Skeletal muscle tissue (tissue), 3 donors: ENCODE measurements at regions not wholly inside any gene's neighbourhood (a gene's known extent, or its start where the extent isn't known, plus 50 kb on each side); places are given as distances from the start of the nearest gene placed in this dataset.

Experiments
- H3K27ac ChIP-seq: one replicate; pipeline ENCODE4 v1.7.0; 2013; ENCODE audit warnings: mild to moderate bottlenecking, low read depth, low read length, inconsistent platforms
- H3K27me3 ChIP-seq, 3 donors: one replicate each; pipeline ENCODE4 v1.7.0; 2013; ENCODE audit warnings: low read length in 3 of 3; ENCODE audit not compliant: control insufficient read depth in 3 of 3, insufficient read depth in 3 of 3
- H3K36me3 ChIP-seq, 3 donors: one replicate each; pipeline ENCODE4 v1.7.0; 2013; ENCODE audit warnings: low read length in 3 of 3; ENCODE audit not compliant: control insufficient read depth in 3 of 3, insufficient read depth in 3 of 3
- H3K4me1 ChIP-seq, 3 donors: one replicate each; pipeline ENCODE4 v1.7.0; 2013; ENCODE audit warnings: low read length in 3 of 3, mild to moderate bottlenecking in 3 of 3; ENCODE audit not compliant: control insufficient read depth in 3 of 3, insufficient read depth in 3 of 3
- H3K4me3 ChIP-seq, 3 donors: one replicate each; pipeline ENCODE4 v1.7.0; 2013; ENCODE audit warnings: low read length in 3 of 3
- H3K9ac ChIP-seq, 3 donors: one replicate each; pipeline ENCODE4 v1.7.0; 2013; ENCODE audit warnings: low read length in 3 of 3, mild to moderate bottlenecking in 3 of 3, moderate library complexity in 2 of 3, low read depth in 1 of 3
- H3K9me3 ChIP-seq, 3 donors: one replicate each; pipeline ENCODE4 v1.7.0; 2013; ENCODE audit warnings: low read length in 3 of 3; ENCODE audit not compliant: control insufficient read depth in 3 of 3
- donor health status: Osteomylitis.

- Histone ChIP-seq H3K4me3 (no peak overlapping the region), H3K4me1 (no peaks in the 10 kb centered on the region), H3K27ac (no peak overlapping the region), H3K9ac (no peak overlapping the region), H3K9me3 (no peaks in the 10 kb centered on the region), H3K27me3 (no peaks in the 10 kb centered on the region), H3K36me3 (no peaks in the 10 kb centered on the region)
These were observed 264.4 kb upstream of the NR2F2 start for GRCh38 chr15:96066126-96066525.

DNA sequence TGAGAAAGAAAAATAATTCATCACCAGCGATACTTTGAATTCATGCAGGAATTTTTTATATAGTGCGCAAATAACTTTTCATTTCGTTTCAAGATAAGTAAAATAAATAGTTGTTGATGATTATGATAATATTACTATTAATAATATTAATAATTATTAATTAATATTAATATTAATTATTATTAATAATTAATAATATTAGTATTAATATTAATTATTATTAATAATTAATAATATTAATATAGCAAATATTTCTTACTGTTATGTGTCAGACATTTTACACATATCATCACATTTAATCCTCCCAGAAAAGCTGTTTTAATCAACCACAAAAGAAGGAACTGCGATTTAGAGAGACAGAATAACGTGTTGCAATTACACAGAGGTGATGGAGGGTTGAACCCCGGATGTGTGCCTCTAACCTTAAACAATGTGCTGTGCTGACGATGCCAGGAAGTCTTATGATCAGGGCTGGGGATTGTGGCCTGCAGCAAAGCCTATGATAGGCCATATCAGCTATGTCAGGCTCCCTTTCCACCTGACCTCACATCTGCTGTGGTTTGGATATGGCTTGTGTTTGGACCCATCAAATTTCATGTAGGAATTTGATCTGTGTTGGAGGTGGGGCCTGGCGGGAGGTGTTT, 263.5 kb upstream of the NR2F2 start:
- H3K36me3 ChIP-seq = no peaks in the 10 kb centered on the region
- H3K9ac ChIP-seq = no peak overlapping the region
- H3K4me3 ChIP-seq = no peak overlapping the region
- no peaks in the 10 kb centered on the region for H3K27me3 ChIP-seq
- no peak overlapping the region for H3K27ac ChIP-seq
- no peaks in the 10 kb centered on the region for H3K4me1 ChIP-seq
- H3K9me3 ChIP-seq = no peaks in the 10 kb centered on the region

DNA sequence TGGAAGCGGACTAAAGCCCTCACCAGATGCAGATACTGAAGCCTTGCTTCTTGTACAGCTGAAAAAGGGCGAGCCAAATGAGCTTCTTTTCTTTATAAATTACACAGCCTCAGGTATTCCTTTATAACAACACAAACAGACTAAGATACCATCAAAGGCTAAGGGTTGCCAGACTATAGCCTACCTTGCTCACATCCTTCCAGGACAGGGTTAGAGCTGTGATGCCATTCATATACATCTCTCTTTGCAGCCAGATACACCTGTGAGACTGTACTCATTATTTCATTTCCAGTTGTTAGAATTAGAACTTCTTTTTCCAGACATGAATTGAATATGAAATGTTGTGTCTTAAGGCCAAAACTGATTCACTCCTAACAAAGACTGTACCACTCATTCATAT, 262.8 kb upstream of the NR2F2 start:
- H3K36me3 ChIP-seq = no peaks in the 10 kb centered on the region
- no peaks in the 10 kb centered on the region for H3K9me3 ChIP-seq
- no peak overlapping the region for H3K4me3 ChIP-seq
- no peaks in the 10 kb centered on the region for H3K4me1 ChIP-seq
- no peak overlapping the region for H3K9ac ChIP-seq
- H3K27ac ChIP-seq = no peak overlapping the region
- no peaks in the 10 kb centered on the region for H3K27me3 ChIP-seq

GRCh38 chr15:96068897-96069296, 261.6 kb upstream of the NR2F2 start:
- H3K9ac ChIP-seq = no peak overlapping the region
- H3K27me3 ChIP-seq = no peaks in the 10 kb centered on the region
- no peaks in the 10 kb centered on the region for H3K4me1 ChIP-seq
- H3K36me3 ChIP-seq = no peaks in the 10 kb centered on the region
- H3K4me3 ChIP-seq = no peak overlapping the region
- no peaks in the 10 kb centered on the region for H3K9me3 ChIP-seq
- H3K27ac ChIP-seq = no peak overlapping the region

GRCh38 chr15:96070636-96071035, 259.9 kb upstream of the NR2F2 start:
- Histone ChIP-seq H3K9me3 (no peaks in the 10 kb centered on the region), H3K27me3 (no peaks in the 10 kb centered on the region), H3K36me3 (no peaks in the 10 kb centered on the region), H3K9ac (no peak overlapping the region), H3K27ac (no peak overlapping the region), H3K4me1 (no peaks in the 10 kb centered on the region), H3K4me3 (no peak overlapping the region)

DNA sequence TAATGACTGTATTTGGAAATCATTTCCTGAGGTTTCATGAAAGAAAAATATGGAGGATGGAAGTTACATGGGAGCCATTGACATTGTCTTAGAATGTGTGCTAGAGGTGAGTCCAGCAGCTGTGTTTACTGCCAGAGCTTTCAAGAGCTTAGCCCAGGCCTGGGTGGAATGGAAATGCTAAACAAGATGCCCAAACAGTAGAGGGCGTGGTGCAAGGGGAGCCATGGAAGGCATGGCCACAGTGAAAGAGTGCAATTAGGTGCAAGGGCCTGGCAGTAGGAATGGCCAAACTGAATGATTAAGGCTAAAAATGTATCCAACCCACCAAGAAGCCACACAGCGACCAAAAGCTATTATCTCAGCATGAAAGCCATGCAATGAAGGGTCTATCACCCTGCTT, 257.7 kb upstream of the NR2F2 start:
- H3K4me1 ChIP-seq = no peaks in the 10 kb centered on the region
- no peak overlapping the region for H3K9ac ChIP-seq
- no peak overlapping the region for H3K27ac ChIP-seq
- H3K4me3 ChIP-seq = no peak overlapping the region
- no peaks in the 10 kb centered on the region for H3K36me3 ChIP-seq
- H3K27me3 ChIP-seq = no peaks in the 10 kb centered on the region
- no peaks in the 10 kb centered on the region for H3K9me3 ChIP-seq

DNA sequence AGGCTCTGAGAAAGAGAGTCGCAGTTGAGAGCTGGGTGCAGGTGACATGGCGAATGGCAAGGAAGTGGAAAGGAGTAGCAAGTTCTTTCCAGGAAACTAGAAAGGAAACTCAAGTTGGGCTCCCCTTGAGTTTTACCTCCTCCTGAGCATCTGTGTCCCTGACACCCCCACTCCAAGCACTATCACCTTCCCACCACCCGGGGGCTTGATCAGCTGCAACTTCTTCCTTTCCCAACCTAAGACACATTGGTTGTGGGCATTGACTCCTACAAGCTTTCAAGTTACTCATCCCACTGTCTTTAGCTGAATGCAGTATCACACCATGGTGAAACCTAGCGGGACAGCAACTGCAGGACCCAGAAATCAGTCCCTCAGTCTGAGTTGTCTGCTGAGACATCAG, 256.6 kb upstream of the NR2F2 start:
- Histone ChIP-seq H3K27ac (no peak overlapping the region), H3K36me3 (no peaks in the 10 kb centered on the region), H3K4me1 (no peaks in the 10 kb centered on the region), H3K4me3 (no peak overlapping the region), H3K27me3 (no peaks in the 10 kb centered on the region), H3K9me3 (no peaks in the 10 kb centered on the region), H3K9ac (no peak overlapping the region)

GRCh38 chr15:96075895-96076294, 254.6 kb upstream of the NR2F2 start:
- Histone ChIP-seq H3K36me3 (no peaks in the 10 kb centered on the region), H3K9ac (no peak overlapping the region), H3K9me3 (no peaks in the 10 kb centered on the region), H3K4me1 (no peaks in the 10 kb centered on the region), H3K4me3 (no peak overlapping the region), H3K27me3 (no peaks in the 10 kb centered on the region), H3K27ac (no peak overlapping the region)

- Histone ChIP-seq H3K9ac (no peak overlapping the region), H3K9me3 (no peaks in the 10 kb centered on the region), H3K36me3 (no peaks in the 10 kb centered on the region), H3K27ac (no peak overlapping the region), H3K4me1 (no peaks in the 10 kb centered on the region), H3K27me3 (no peaks in the 10 kb centered on the region), H3K4me3 (no peak overlapping the region)
These were observed 254.2 kb upstream of the NR2F2 start for GRCh38 chr15:96076350-96076749.

DNA sequence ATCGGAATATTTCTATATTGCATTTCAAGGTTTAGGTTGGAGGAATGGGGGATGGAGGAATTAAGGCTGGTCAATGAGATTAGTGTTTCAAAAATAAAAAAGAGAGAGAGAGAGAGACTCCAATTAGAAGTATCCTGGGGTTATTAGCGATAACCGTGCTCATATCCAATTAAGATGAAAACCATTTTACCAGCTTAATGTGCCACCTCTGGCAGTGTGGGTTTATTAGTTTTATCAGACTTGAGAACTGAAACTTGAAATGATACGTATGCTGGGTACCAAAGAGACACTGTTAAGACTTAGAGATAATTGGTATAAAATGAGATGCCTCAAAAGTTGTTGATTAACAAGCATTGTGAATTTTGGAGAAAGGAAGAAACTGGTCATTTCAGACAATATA, 251.5 kb upstream of the NR2F2 start:
- no peak overlapping the region for H3K4me3 ChIP-seq
- no peaks in the 10 kb centered on the region for H3K36me3 ChIP-seq
- H3K27me3 ChIP-seq = no peaks in the 10 kb centered on the region
- no peaks in the 10 kb centered on the region for H3K4me1 ChIP-seq
- no peak overlapping the region for H3K27ac ChIP-seq
- H3K9ac ChIP-seq = no peak overlapping the region
- H3K9me3 ChIP-seq = peaks cover 2 to 3% (median 2%) of the 10 kb centered on the region in 3 donors

GRCh38 chr15:96079882-96080281, 250.6 kb upstream of the NR2F2 start:
- H3K4me1 ChIP-seq = no peaks in the 10 kb centered on the region
- no peak overlapping the region for H3K4me3 ChIP-seq
- H3K27me3 ChIP-seq = no peaks in the 10 kb centered on the region
- H3K9me3 ChIP-seq = peaks cover 2 to 3% (median 2%) of the 10 kb centered on the region in 3 donors
- no peak overlapping the region for H3K27ac ChIP-seq
- H3K9ac ChIP-seq = no peak overlapping the region
- no peaks in the 10 kb centered on the region for H3K36me3 ChIP-seq
